ENCODE measurements at regions not wholly inside any gene's neighbourhood (a gene's known extent, or its start where the extent isn't known, plus 50 kb on each side); places are given as distances from the start of the nearest gene placed in this dataset.

DNA sequence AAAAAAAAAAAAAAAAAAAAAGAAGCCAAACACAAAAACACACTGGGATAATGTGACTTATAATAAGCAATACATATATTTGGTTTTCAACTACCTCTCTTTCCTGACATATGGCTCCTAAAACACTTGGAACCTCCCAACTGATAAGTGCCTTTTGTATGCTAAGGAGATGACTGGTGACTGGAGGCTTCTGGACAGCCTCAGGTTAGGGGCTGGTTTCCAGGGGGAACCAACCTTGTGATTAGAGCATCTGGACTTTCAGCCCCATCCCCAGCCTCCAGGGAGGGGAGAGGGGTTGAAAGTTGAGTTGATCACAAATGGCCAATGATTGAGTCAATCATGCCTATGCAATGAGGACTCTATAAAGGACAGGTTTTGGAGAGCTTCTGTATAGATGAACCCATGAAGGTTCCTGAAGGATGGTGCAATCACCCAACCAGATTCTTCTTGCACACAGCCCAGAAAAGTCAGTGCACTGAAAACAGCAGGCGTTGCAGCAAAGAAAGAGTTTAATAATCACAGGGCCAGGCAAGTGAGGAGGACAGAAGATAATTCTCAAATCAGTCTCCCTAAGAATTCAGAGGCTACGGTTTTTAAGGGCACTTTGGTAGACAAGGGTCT is 276.7 kb downstream of the AUH start:
- Mint-ChIP-seq H3K9me3 (no peaks in the 10 kb centered on the region), H3K36me3 (no peaks in the 10 kb centered on the region), H3K27ac (no peak overlapping the region), H3K4me1 (no peaks in the 10 kb centered on the region), H3K27me3 (peaks cover 2 to 14% of the 10 kb centered on the region in 2 donors), H3K4me3 (no peak overlapping the region)
- H3K4me3 ChIP-seq (ENCODE audit: control insufficient read depth in 1 of 2, extremely low read depth in 1 of 2, low read length in 1 of 2): no peak overlapping the region
- no peaks in the 10 kb centered on the region for H3K9me3 ChIP-seq
- WGBS (ENCODE audit: insufficient coverage): 67% methylated on average over 2 of the region's 2 CpGs
- DNase-seq (no peak), ATAC-seq (replicated peaks in 1 of 4) (no peak)
- no peak overlapping the region for H3K27ac ChIP-seq (ENCODE audit: low read length)
- H3K27me3 ChIP-seq (replicated peaks in 1 of 2; ENCODE audit: control insufficient read depth in 2 of 2, extremely low read depth in 1 of 2, insufficient read depth in 2 of 2, low read length in 1 of 2): no peaks in the 10 kb centered on the region
- POLR2A ChIA-PET: interaction anchor here in 1 of 2 donors (0.5 kb wide), 1 partner anchor 271 kb away, joined by 3 read pairs; no protein-coding TSS in a partner anchor
- CTCF ChIA-PET: interaction anchor here in 1 of 2 donors (0.6 kb wide), 1 partner anchor 349 kb away, joined by 5 read pairs; no protein-coding TSS in a partner anchor
- H3K36me3 ChIP-seq (ENCODE audit: control insufficient read depth in 2 of 2, extremely low read depth in 1 of 2, insufficient read depth in 1 of 2, low read length in 1 of 2): no peaks in the 10 kb centered on the region
- H3K4me1 ChIP-seq (ENCODE audit: control insufficient read depth in 1 of 2, extremely low read depth in 1 of 2, insufficient read depth in 2 of 2, low read length in 2 of 2): no peaks in the 10 kb centered on the region

DNA sequence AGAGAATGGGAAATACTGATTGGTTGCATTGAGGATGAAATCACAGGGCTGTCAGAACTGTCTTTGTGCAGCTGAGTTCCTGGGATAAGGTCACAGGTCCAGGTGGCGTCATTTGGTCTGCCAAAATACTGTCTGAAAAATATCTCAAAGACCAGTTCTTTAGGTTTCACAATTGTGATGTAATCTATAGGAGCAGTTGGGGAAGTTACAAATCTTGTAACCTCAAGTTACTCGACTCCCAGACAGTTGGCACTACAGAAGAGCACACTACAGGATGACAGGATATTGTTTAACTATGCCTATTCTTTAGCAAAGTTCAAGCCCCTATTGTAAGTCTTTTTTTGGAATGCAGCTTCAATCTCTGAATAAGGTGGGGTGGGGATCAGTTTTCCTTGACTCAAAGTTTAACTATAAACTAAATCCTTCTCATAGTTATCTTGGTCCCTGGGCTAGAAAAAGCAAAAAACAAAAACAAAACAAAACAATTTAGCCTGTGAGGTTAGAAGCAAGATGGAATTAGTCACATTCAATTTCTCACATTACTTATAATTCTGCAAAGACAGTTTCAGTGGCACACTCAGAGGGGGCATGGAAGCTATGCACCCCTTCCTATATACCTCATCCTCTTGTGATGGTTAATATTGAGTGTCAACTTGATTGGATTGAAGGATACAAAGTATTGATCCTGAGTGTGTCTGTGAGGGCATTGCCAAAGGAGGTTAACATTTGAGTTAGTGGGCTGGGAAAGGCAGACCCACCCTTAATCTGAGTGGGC is 276.0 kb downstream of the AUH start:
- peaks cover 2 to 14% of the 10 kb centered on the region in 2 donors for H3K27me3 Mint-ChIP-seq
- ChIA-PET POLR2A (interaction anchor here in 1 of 2 donors (0.5 kb wide), 1 partner anchor 270 kb away, joined by 3 read pairs; no protein-coding TSS in a partner anchor), CTCF (no interaction called here)
- no peak overlapping the region for H3K4me3 ChIP-seq (ENCODE audit: control insufficient read depth in 1 of 2, extremely low read depth in 1 of 2, low read length in 1 of 2)
- no peaks in the 10 kb centered on the region for H3K36me3 Mint-ChIP-seq
- no peak overlapping the region for H3K27ac Mint-ChIP-seq
- ATAC-seq (replicated peaks in 1 of 4): no peak
- H3K4me1 ChIP-seq (ENCODE audit: control insufficient read depth in 1 of 2, extremely low read depth in 1 of 2, insufficient read depth in 2 of 2, low read length in 2 of 2): no peaks in the 10 kb centered on the region
- no peak for DNase-seq
- no CpG with 5 or more reads among the region's 2 CpGs for WGBS (ENCODE audit: insufficient coverage)
- no peaks in the 10 kb centered on the region for H3K27me3 ChIP-seq (replicated peaks in 1 of 2; ENCODE audit: control insufficient read depth in 2 of 2, extremely low read depth in 1 of 2, insufficient read depth in 2 of 2, low read length in 1 of 2)
- no peak overlapping the region for H3K4me3 Mint-ChIP-seq
- H3K36me3 ChIP-seq (ENCODE audit: control insufficient read depth in 2 of 2, extremely low read depth in 1 of 2, insufficient read depth in 1 of 2, low read length in 1 of 2): no peaks in the 10 kb centered on the region
- no peaks in the 10 kb centered on the region for H3K4me1 Mint-ChIP-seq
- no peak overlapping the region for H3K27ac ChIP-seq (ENCODE audit: low read length)
- H3K9me3 ChIP-seq: no peaks in the 10 kb centered on the region
- H3K9me3 Mint-ChIP-seq: no peaks in the 10 kb centered on the region

DNA sequence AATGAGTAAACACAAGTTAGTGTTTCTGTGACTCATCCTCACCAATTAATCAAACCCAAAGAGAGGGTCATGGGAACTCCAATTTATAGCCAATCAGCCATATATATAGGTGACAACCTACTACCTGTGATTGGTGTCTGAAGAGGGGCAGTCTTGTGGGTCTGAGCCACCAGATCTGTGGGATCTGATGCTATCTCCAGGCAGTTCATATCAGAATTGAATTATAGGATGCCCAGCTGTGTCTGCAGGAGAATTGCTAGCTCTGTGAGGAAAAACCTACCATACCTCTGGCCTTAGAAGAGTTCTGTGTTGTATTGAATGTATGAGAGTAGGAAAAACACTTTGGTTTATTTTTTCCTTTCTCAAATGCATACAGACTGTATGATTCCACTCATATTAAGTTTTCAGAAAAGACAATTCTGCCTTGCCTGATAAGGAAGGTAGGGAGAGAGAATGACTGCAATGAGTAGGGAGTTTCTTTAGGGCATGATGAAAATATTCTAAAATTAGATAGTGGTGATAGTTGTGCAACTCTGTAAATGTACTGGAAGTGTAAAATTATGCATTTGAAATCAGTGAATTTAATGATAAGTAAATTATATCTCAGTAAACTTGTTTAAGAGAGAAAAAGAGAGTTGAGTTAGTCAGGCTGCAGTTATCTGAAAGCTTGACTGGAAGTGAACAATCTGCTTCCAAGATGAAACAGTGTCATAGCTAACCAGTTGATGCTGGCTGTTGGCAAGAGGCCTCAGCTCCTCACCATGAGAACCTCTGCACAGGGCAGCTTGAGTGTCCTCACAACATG is 274.9 kb downstream of the AUH start:
- H3K4me3 Mint-ChIP-seq: no peak overlapping the region
- H3K36me3 Mint-ChIP-seq: no peaks in the 10 kb centered on the region
- peaks cover 2 to 14% of the 10 kb centered on the region in 2 donors for H3K27me3 Mint-ChIP-seq
- Histone ChIP-seq H3K4me1 (ENCODE audit: control insufficient read depth in 1 of 2, extremely low read depth in 1 of 2, insufficient read depth in 2 of 2, low read length in 2 of 2) (no peaks in the 10 kb centered on the region), H3K36me3 (ENCODE audit: control insufficient read depth in 2 of 2, extremely low read depth in 1 of 2, insufficient read depth in 1 of 2, low read length in 1 of 2) (no peaks in the 10 kb centered on the region), H3K27me3 (replicated peaks in 1 of 2; ENCODE audit: control insufficient read depth in 2 of 2, extremely low read depth in 1 of 2, insufficient read depth in 2 of 2, low read length in 1 of 2) (no peaks in the 10 kb centered on the region), H3K27ac (ENCODE audit: low read length) (no peak overlapping the region), H3K4me3 (ENCODE audit: control insufficient read depth in 1 of 2, extremely low read depth in 1 of 2, low read length in 1 of 2) (no peak overlapping the region), H3K9me3 (no peaks in the 10 kb centered on the region)
- H3K27ac Mint-ChIP-seq: no peak overlapping the region
- no peaks in the 10 kb centered on the region for H3K9me3 Mint-ChIP-seq
- DNase-seq (no peak), ATAC-seq (replicated peaks in 1 of 4) (no peak)
- ChIA-PET CTCF (no interaction called here), POLR2A (no interaction called here)
- H3K4me1 Mint-ChIP-seq: no peaks in the 10 kb centered on the region

DNA sequence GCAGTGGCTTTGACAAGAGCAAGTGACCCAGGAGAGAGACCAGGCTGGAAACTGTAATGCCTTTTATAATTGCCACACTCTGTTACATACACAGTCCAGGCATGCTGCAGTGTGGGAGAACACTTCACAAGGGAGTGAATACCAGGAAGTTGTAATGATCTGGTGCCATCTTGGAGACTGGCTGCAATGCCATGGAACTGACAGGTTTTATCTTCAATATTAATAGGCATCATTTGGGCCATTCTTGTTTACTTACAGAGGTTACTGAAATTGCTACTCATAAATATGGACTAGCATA is 274.3 kb downstream of the AUH start:
- ATAC-seq (replicated peaks in 1 of 4): no peak
- no peaks in the 10 kb centered on the region for H3K36me3 Mint-ChIP-seq
- H3K27ac ChIP-seq (ENCODE audit: low read length): no peak overlapping the region
- no peak for DNase-seq
- no peaks in the 10 kb centered on the region for H3K4me1 ChIP-seq (ENCODE audit: control insufficient read depth in 1 of 2, extremely low read depth in 1 of 2, insufficient read depth in 2 of 2, low read length in 2 of 2)
- no peaks in the 10 kb centered on the region for H3K36me3 ChIP-seq (ENCODE audit: control insufficient read depth in 2 of 2, extremely low read depth in 1 of 2, insufficient read depth in 1 of 2, low read length in 1 of 2)
- ChIA-PET CTCF (no interaction called here), POLR2A (no interaction called here)
- no peak overlapping the region for H3K4me3 Mint-ChIP-seq
- no peaks in the 10 kb centered on the region for H3K9me3 ChIP-seq
- peaks cover 2 to 14% of the 10 kb centered on the region in 2 donors for H3K27me3 Mint-ChIP-seq
- H3K9me3 Mint-ChIP-seq: no peaks in the 10 kb centered on the region
- H3K27ac Mint-ChIP-seq: no peak overlapping the region
- no peaks in the 10 kb centered on the region for H3K27me3 ChIP-seq (replicated peaks in 1 of 2; ENCODE audit: control insufficient read depth in 2 of 2, extremely low read depth in 1 of 2, insufficient read depth in 2 of 2, low read length in 1 of 2)
- no peak overlapping the region for H3K4me3 ChIP-seq (ENCODE audit: control insufficient read depth in 1 of 2, extremely low read depth in 1 of 2, low read length in 1 of 2)
- H3K4me1 Mint-ChIP-seq: no peaks in the 10 kb centered on the region

DNA sequence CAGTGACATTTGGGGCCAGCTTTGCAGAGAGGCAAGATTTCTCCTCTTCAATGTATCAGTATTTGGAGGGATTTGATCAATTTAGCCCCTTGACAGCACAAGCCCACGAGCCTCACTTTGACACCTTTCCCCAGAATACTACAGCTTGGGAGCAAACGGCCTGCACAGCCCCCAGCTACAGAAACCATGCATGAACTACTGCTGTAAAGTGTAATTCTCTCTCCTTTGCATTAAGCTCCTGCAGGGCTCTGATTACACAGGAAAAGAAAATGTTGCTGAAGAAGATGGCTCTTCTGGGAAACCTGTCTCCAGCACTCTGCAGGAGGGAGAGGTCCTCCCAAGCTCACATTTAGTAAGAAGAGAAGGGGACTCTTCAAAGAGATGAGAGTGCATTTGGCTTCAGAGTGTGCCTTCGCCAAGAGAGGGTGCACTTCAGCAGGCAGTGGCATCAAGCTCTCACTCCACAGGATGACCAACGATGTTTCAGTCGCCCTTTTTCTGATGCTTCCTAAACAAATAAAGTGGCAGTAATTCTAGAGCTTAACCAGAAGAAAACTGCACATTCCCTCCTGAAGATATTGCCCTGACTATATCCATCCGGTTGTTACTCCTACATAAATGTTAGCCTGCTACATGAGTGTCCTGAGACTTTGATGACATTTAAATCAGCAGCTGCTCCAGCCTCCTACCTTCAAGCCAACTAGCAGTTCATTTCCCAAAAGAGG is 272.2 kb downstream of the AUH start:
- Histone ChIP-seq H3K36me3 (ENCODE audit: control insufficient read depth in 2 of 2, extremely low read depth in 1 of 2, insufficient read depth in 1 of 2, low read length in 1 of 2) (no peaks in the 10 kb centered on the region), H3K27me3 (replicated peaks in 1 of 2; ENCODE audit: control insufficient read depth in 2 of 2, extremely low read depth in 1 of 2, insufficient read depth in 2 of 2, low read length in 1 of 2) (no peaks in the 10 kb centered on the region), H3K27ac (ENCODE audit: low read length) (no peak overlapping the region), H3K4me1 (ENCODE audit: control insufficient read depth in 1 of 2, extremely low read depth in 1 of 2, insufficient read depth in 2 of 2, low read length in 2 of 2) (no peaks in the 10 kb centered on the region), H3K9me3 (no peaks in the 10 kb centered on the region), H3K4me3 (ENCODE audit: control insufficient read depth in 1 of 2, extremely low read depth in 1 of 2, low read length in 1 of 2) (no peak overlapping the region)
- peaks cover 5 to 13% (median 7%) of the 10 kb centered on the region in 3 donors for H3K9me3 Mint-ChIP-seq
- ChIA-PET POLR2A (interaction anchor here in 1 of 2 donors (0.6 kb wide), 1 partner anchor 335 kb away, joined by 3 read pairs; no protein-coding TSS in a partner anchor), CTCF (interaction anchor here in 1 of 2 donors (1.1 kb wide), 1 partner anchor 10 kb away, joined by 4 read pairs; no protein-coding TSS in a partner anchor)
- H3K4me1 Mint-ChIP-seq: no peaks in the 10 kb centered on the region
- no peak overlapping the region for H3K4me3 Mint-ChIP-seq
- H3K27ac Mint-ChIP-seq: no peak overlapping the region
- peaks cover 7% of the 10 kb centered on the region for H3K36me3 Mint-ChIP-seq
- ATAC-seq (replicated peaks in 1 of 4) (no peak), DNase-seq (peak in 1 of 35 experiments; percentile 30)
- WGBS (ENCODE audit: insufficient coverage): 27% methylated on average over 3 of the region's 6 CpGs
- H3K27me3 Mint-ChIP-seq: peaks cover 2 to 11% of the 10 kb centered on the region in 2 donors

- peaks cover 9% of the 10 kb centered on the region for H3K36me3 Mint-ChIP-seq
- no peaks in the 10 kb centered on the region for H3K36me3 ChIP-seq (ENCODE audit: control insufficient read depth in 2 of 2, extremely low read depth in 1 of 2, insufficient read depth in 1 of 2, low read length in 1 of 2)
- H3K4me3 Mint-ChIP-seq: no peak overlapping the region
- H3K27ac ChIP-seq (ENCODE audit: low read length): no peak overlapping the region
- ATAC-seq (replicated peaks in 1 of 4) (no peak), DNase-seq (no peak)
- H3K9me3 Mint-ChIP-seq: peaks cover 5 to 15% (median 10%) of the 10 kb centered on the region in 3 donors
- WGBS (ENCODE audit: insufficient coverage): 100% methylated on average over 4 of the region's 5 CpGs
- POLR2A ChIA-PET: interaction anchor here in 1 of 2 donors (0.6 kb wide), 1 partner anchor 334 kb away, joined by 3 read pairs; no protein-coding TSS in a partner anchor
- H3K4me1 Mint-ChIP-seq: no peaks in the 10 kb centered on the region
- H3K4me3 ChIP-seq (ENCODE audit: control insufficient read depth in 1 of 2, extremely low read depth in 1 of 2, low read length in 1 of 2): no peak overlapping the region
- H3K4me1 ChIP-seq (ENCODE audit: control insufficient read depth in 1 of 2, extremely low read depth in 1 of 2, insufficient read depth in 2 of 2, low read length in 2 of 2): no peaks in the 10 kb centered on the region
- peaks cover 0 to 8% of the 10 kb centered on the region in 2 donors for H3K27me3 Mint-ChIP-seq
- H3K27me3 ChIP-seq (replicated peaks in 1 of 2; ENCODE audit: control insufficient read depth in 2 of 2, extremely low read depth in 1 of 2, insufficient read depth in 2 of 2, low read length in 1 of 2): no peaks in the 10 kb centered on the region
- CTCF ChIA-PET: interaction anchor here in 1 of 2 donors (1.1 kb wide), 1 partner anchor 10 kb away, joined by 4 read pairs; no protein-coding TSS in a partner anchor
- H3K9me3 ChIP-seq: no peaks in the 10 kb centered on the region
- H3K27ac Mint-ChIP-seq: no peak overlapping the region
Measured at GRCh38 chr9:91090130-91090410, 271.6 kb downstream of the AUH start.
